HEK293 (cell line): ENCODE measurements at regions not wholly inside any gene's neighbourhood (a gene's known extent, or its start where the extent isn't known, plus 50 kb on each side); places are given as distances from the start of the nearest gene placed in this dataset.

Source experiments
- CTCF ChIP-seq: fragments of 450-650 bp; formaldehyde crosslinking; IDR thresholded peaks from 2 replicates; pipeline ENCODE4 v1.5.1; 2016; ENCODE audit warnings: missing biosample characterization, missing genetic modification characterization
- PRDM2 ChIP-seq: fragments of 450-650 bp; formaldehyde crosslinking; IDR thresholded peaks from 2 replicates; pipeline ENCODE4 v1.5.1; 2016; ENCODE audit warnings: missing biosample characterization, missing genetic modification characterization, borderline replicate concordance
- ZBTB7A ChIP-seq: fragments of 450-650 bp; formaldehyde crosslinking; IDR thresholded peaks from 2 replicates; pipeline ENCODE4 v1.5.1; 2016; ENCODE audit warnings: low read depth, missing biosample characterization, missing genetic modification characterization
- ZFP37 ChIP-seq: fragments of 450-650 bp; formaldehyde crosslinking; IDR thresholded peaks from 2 replicates; pipeline ENCODE4 v1.5.1; 2016; ENCODE audit warnings: missing biosample characterization, missing genetic modification characterization
- ZNF24 ChIP-seq: fragments of 450-650 bp; formaldehyde crosslinking; IDR thresholded peaks from 2 replicates; pipeline ENCODE4 v1.5.1; 2016; ENCODE audit warnings: missing biosample characterization, missing genetic modification characterization
- ZNF274 ChIP-seq, 2 experiments: fragments of 200-500 bp in 1 of 2; fragments of 450-650 bp in 1 of 2; sonication (Bioruptor generic) in 1 of 2; formaldehyde crosslinking in 1 of 2; IDR thresholded peaks; 2 replicates each; pipeline versions ENCODE4 v1.5.1 to v1.6.1; 2014 to 2016; ENCODE audit warnings: borderline replicate concordance in 1 of 2, inconsistent platforms in 1 of 2, low read length in 1 of 2, missing biosample characterization in 1 of 2, missing genetic modification characterization in 1 of 2
- ZNF394 ChIP-seq: fragments of 450-650 bp; formaldehyde crosslinking; IDR thresholded peaks from 2 replicates; pipeline ENCODE4 v1.5.1; 2016; ENCODE audit warnings: missing biosample characterization, missing genetic modification characterization, mild to moderate bottlenecking, moderate library complexity, borderline replicate concordance
- ZNF423 ChIP-seq: fragments of 450-650 bp; formaldehyde crosslinking; IDR thresholded peaks from 2 replicates; pipeline ENCODE4 v1.5.1; 2016; ENCODE audit warnings: missing biosample characterization, missing genetic modification characterization
- ZNF558 ChIP-seq: fragments of 450-650 bp; formaldehyde crosslinking; IDR thresholded peaks from 2 replicates; pipeline ENCODE4 v1.5.1; 2016; ENCODE audit warnings: missing biosample characterization, missing genetic modification characterization
- ZNF639 ChIP-seq: fragments of 450-650 bp; formaldehyde crosslinking; IDR thresholded peaks from 2 replicates; pipeline ENCODE4 v1.5.1; 2016; ENCODE audit warnings: missing biosample characterization, missing genetic modification characterization

- TF ChIP-seq ZFP37 (tag by site-specific recombination): no peak
- no peak for TF ChIP-seq ZNF394 (tag by site-specific recombination)
- TF ChIP-seq CTCF (tag by site-specific recombination): no peak
- no peak for TF ChIP-seq ZNF274 (IDR thresholded peaks at IDR 0.05; ENCODE audit: low read length)
- no peak for TF ChIP-seq ZNF274 (tag by site-specific recombination; IDR thresholded peaks at IDR 0.05; ENCODE audit: borderline replicate concordance)
- TF ChIP-seq ZNF24: no peak
- no peak for TF ChIP-seq ZNF423
- TF ChIP-seq ZBTB7A (tag by site-specific recombination): no peak
- TF ChIP-seq PRDM2: no peak
- TF ChIP-seq ZNF639 (tag by site-specific recombination): no peak
- TF ChIP-seq ZNF558 (tag by site-specific recombination): no peak
Observed at GRCh38 chrX:94511564-94511963, 837.6 kb downstream of the FAM133A start.
